Medulla oblongata (tissue), 1 donor: ENCODE measurements at regions not wholly inside any gene's neighbourhood (a gene's known extent, or its start where the extent isn't known, plus 50 kb on each side); places are given as distances from the start of the nearest gene placed in this dataset.

ENCODE experiments used
- DNase-seq: peaks from one replicate; pipeline ENCODE4 v3.0.0-alpha.2; 2015; ENCODE audit errors: extremely low spot score

GRCh38 chr4:138692411-138692810 lies 323.2 kb upstream of the NOCT start:
- DNase-seq = no peak

DNA sequence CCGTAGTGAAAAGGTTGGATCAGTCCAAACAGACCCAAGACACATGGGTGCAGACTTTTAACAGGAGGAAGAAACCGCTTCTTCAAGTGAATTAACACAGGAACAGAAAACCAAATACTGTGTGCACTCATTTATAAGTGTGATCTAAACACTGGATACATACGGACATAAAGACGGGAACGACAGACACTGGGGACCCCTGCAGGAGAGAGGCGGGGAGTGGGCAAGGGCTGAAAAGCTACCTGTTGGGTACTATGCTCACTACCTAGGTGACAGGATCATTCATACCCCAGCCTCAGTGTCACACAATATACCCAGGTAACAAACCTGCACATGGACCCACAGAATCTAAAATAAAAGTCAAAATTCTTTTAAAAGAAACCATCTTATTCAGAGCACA lies 326.0 kb upstream of the NOCT start:
- DNase-seq = no peak

GRCh38 chr4:138689187-138689586 lies 326.4 kb upstream of the NOCT start:
- no peak for DNase-seq

GRCh38 chr4:138688408-138689085 lies 327.0 kb upstream of the NOCT start:
- no peak for DNase-seq

GRCh38 chr4:138686106-138686835 lies 329.3 kb upstream of the NOCT start:
- DNase-seq = no peak

GRCh38 chr4:138685316-138685715 lies 330.3 kb upstream of the NOCT start:
- no peak for DNase-seq

DNA sequence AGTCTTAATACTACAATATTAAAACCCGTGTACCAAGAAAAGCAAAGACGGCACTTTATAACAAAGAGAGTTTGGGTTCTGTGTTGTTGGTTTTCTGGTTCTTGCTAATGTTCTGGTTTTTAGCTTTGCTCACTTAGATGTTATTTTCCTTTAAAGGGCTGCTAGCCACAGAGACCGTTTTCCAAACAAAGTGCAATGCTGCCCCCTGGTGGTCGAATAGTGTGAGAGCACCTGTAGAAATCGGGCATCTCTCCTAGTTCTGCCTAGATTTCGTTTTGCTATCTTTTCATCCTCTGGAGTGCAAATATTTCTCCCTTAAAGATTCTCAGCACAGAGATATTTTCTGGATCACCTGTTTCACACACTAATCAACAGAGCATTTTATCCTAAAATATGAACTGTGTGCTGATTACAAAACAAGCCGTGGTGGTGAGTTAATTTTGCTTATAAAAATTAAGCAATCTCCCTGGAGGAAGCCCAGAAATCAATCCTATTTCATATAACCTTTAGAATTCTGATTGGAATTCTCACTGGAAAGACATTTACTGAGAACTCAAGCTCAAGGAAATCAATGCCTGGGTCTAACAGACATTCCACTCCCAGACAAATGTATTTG lies 334.5 kb upstream of the NOCT start:
- peak; percentile 93 for DNase-seq

DNA sequence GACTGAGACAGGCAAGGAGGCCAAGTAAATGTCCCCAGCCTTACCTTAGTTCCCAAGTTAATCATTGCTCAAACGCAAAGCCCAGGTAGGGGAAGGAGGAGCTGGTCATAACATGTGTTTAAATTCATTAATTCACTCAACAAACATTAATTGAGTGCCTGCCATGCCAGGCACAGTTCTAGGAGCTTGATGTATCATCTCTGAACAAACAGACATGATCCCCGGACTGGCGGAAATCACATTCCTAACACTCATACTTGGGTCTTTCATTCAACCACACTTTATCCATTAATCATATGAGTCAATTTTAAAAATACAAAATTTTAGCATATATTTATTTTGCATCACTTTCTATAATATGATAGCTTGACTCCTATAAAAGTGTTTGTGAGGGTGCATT lies 335.3 kb upstream of the NOCT start:
- DNase-seq = no peak

- DNase-seq = no peak
These were observed 336.4 kb upstream of the NOCT start for GRCh38 chr4:138678985-138679746.

DNA sequence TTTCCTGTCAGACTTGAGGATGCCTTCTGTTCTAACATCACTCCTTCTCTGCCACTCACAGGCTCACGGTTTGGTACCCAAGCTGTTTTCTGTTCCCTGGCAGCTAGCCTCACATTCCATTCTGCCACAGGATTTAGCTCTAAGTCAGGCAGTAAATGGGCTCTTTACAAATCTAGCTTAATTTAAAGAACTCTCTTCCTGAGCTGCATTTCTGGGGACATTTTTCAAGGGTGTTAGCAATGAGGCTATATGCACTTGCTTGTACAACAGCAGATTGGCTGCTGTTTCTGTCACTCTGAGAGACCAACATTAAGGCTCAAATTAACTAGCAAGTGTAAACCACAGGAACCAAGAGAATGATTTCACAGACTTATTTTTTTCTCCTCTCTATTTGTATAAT lies 337.8 kb upstream of the NOCT start:
- no peak for DNase-seq

DNA sequence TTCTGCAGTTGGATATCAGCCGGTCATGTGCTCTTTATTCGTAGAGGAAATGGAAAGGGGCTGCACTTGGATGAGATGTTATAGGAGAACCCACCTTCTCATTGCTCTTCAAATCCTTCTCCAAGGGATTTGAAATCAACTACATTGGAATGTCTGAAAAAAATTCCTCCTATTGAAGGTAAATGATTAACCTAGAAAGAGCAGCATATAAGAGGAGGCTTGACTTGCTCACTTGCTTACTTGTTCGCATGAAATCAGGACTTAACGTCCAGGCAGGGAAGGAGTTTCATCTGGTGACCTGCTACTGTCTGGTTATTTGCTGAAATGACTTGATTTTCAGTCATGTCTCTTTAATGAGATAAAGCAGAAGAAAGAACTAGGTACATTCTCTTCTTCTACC lies 338.4 kb upstream of the NOCT start:
- DNase-seq = no peak

GRCh38 chr4:138675685-138676084 lies 339.9 kb upstream of the NOCT start:
- DNase-seq = no peak

- no peak for DNase-seq
These were observed 341.4 kb upstream of the NOCT start for GRCh38 chr4:138674209-138674608.

DNA sequence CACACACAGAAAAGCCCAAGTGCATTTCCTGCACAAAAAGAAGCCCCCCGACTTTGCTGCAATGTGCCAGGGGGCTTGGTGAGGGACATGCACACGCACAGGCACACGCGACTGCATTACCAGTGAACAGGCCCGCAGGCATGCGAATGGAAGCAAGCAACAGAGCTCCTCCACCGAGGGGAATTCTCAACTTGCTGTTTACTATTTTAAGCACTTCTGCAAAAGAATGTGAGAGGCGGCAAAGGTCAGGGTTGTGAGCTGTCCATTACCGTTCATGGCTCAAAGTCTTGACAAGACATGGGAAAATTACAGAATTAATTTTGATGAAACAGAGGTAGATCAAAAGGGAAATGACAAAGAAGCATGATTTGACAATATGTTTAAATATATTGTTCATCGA lies 342.5 kb upstream of the NOCT start:
- DNase-seq = no peak

DNA sequence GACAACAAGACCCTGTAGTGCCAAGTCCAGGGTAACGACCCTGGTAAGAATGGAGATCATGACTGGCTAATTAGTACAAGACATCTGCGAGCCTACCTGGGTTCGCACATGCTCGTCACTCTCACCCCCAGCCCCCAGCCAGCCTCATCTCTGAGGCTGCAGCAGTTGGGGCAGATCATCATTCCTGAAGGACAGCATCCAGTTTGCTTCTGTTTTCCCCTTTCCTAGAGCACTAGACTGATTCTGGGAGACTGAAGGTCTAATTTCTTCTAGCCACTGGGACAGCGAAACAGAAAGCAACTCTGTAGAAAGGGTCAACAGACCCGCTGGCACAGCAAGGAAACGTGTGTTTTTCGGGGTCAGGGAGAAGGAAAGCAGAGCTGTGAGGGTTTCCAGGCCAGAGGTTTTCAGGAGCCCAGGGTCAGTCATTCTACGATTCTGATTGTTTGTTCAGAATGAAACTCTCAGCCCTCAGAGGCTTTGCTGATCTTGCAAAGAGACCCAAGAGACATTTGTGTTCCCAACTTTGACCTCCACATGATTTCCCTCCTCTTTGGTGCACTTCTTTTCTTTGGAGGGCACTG lies 343.1 kb upstream of the NOCT start:
- no peak for DNase-seq

DNA sequence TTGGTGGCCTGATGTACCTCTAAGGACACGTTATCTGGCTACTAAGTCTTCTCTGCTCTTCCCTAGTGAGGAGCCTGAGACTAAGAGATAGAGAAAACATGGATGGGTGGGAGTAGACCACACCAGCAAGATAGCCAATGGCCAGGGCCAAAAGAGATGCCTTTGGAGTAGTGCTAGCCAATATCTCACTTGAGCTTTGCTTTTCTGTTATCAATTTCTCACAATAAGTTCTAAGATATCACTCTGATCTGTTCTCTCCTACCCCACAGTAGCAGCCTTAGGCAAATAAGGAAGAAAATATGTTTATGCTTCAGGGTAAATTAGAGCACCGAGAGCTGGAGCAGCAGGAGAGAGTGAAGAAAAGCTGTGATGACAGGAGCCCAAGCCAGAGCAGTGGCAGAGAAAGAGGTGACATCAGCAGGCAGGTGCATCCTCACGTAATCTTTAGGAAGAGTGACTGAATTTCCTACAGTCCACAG lies 343.9 kb upstream of the NOCT start:
- no peak for DNase-seq

DNA sequence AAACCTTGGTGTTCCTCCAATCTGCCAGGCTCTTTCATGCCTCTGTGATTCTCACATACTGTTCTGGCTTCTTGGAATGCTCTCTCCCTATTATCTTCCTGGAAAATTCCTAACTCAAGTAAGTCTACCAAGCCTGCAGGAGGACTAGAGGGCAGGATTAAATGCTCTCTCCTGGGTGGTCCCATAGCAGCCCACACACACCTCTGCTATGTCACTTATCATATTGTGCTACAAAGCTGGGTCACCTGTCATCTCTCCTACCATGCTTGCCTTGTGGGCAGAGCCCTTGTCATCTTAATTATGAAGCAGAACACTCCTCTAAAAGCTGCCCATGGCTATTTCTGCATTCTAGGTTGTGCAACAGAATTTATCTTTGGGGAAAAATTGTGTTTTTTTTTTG lies 344.5 kb upstream of the NOCT start:
- DNase-seq = no peak

- no peak for DNase-seq
These were observed 344.9 kb upstream of the NOCT start for GRCh38 chr4:138670681-138671080.

DNA sequence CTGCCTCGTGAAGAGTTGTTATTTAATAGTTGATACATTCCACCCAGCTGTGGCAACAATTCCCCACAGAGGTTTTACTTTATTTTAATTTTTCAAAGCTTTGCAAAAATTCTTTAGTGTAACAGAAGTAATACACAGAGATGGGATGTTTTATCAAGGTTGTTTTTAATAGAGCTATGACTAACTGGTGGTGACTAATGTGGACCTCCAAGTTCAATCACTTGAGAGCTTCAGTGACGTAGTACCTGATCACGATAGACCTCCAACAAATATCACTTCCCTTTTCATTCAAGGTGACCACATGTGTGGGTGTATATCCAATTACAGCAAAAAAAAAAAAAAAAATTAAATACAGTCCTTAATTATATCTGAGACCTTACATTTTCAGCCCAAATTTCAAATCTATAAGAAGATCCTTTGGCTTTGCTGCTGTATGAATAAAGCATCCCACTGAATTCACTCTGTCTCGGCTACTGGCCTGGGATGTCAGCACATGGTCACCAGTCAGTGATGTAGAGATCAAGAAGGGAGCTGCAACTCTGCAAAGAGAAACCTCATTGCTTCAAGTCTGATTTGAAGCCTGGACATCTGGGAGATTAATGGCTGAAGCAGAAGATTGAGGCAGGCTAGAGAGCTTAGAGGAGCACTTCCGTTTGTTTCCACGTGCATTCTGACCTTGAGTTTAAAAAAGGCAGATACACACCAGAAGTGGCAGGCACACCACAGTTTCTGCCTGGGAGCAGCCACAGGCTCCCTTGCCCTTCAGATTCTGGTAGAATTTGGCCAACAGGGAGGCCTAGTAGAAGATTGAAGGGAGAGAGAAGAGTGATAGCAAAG lies 345.9 kb upstream of the NOCT start:
- no peak for DNase-seq

DNA sequence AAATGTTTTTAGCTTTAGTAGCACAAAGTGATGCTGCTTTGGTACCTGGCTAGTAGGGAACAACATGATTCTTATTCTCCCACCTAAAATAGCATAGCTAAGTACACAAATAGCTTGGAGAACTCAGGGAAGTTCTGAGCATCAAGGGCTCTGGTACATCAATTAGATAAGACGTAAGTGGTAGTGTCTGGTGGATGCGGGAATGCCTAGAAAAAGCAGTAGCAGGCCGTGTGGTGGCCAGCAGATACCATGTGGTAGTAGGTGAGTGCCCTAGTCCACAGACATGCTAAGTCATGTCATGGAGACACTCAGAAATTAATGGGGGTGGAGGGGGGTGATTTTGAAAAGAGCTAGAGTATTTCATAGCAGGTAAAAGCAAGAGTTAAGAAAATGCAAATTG lies 347.3 kb upstream of the NOCT start:
- DNase-seq = no peak

DNA sequence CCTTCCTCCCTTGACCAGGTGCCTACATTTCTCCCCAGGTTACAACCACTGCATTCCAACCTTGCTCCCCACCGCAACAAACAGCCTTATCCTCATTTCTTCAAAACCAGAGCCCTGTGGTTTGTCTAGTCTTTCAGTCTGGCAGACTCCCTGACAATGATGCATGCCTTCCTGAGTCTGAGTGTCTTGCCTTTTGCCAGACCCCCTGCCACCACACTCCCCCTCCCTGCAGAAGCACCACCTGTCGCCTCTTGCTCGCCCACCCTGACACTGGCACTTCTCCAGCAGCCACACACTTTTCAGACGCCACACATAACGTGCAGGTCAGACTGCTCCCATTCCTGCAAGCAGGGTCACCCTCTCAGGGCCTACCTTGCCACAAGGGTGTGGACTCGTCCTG lies 349.2 kb upstream of the NOCT start:
- DNase-seq = no peak
